ENCODE measurements at regions not wholly inside any gene's neighbourhood (a gene's known extent, or its start where the extent isn't known, plus 50 kb on each side); places are given as distances from the start of the nearest gene placed in this dataset.

DNA sequence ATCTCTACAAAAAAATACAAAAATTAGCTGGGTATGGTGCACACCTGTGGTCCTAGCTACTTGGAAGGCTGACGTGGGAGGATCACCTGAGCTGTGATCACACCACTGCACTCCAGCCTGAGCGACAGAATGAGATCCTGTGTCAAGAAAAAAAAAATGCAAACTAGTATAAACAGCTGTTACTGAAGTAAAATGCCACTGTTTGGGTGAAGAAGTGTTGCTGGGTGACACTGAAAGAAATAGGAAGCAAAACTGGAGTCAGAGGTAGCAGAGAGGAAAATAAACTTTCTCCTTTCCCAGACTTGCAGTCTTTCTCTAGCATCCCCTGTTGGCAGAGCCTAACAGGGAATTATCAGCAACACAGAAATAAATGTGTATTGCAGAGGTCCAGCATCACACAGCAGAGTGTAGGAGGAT lies 241.2 kb upstream of the PREP start:
- no peak for FAIRE-seq

DNA sequence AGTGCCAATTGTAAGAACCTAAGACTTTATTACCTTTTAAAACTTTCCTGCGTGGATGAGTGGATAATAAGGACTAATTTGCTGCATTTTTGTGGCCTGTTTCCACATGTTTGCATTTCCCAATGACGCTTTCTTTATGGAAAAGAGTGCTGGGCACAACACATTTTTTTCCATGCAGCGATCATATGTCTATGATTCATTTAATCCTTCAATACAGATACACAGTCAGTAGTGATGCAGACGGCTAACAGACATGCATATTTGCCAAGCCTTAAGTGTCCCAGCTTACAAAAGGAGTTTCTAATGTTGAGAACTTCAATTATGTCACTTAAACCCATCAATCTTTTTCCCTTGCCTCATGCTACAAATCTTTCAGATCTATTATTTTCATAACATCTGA lies 239.8 kb upstream of the PREP start:
- no peak for FAIRE-seq

DNA sequence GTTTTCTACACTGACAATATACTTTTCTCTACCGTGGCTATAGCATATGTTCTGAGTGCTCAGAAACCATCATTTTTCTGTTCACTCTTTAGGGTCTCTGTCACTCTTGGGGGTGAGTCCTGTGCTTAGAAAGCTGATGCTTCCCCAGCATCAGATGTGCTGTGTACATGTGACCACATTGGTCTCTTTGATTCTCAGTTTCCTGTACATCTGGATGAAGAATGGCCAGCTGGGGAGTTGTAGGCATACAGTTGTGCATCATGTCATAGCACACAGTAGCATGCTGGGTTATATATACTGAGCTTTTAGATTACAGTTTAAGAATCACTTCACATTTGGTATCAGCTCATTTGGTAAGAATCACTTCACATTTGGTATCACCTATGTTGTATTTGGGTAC lies 238.6 kb upstream of the PREP start:
- no peak for FAIRE-seq

DNA sequence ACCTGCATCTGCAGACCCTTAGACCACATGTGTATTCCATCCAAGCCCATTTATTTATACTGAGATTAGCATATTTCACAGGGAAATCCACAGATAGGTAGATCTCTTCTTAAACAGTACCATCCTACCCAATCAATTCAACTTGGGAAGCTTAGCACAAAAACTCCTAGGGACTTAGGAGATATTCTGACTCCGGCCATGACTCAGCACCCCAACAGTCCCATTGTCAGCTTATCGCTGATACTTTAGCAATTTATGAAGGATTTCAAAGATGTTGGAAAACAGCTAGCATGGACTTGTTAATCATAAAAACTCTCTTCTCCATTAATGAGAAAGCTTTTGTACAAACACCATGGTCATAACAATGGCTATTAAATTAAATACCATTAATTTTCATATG lies 236.2 kb upstream of the PREP start:
- FAIRE-seq = no peak

DNA sequence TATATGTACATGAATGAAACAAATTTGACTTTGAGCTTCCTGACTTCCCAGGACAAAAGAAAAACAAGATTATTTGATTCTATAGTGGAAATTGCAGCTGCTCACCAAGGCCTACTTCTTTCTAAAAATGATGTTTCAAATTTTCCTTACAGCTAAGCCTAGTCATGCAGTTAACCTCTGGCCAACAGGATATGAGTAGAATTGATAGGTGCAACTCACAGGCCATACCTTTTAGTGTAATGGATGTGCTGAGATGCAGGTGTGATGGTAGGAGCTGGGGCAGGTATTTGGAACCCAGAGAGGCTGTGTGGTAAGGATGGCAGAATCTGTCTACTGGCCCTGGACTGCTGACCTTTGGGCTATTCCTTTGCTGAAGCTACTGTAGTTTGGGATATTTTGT lies 230.9 kb upstream of the PREP start:
- no peak for FAIRE-seq

DNA sequence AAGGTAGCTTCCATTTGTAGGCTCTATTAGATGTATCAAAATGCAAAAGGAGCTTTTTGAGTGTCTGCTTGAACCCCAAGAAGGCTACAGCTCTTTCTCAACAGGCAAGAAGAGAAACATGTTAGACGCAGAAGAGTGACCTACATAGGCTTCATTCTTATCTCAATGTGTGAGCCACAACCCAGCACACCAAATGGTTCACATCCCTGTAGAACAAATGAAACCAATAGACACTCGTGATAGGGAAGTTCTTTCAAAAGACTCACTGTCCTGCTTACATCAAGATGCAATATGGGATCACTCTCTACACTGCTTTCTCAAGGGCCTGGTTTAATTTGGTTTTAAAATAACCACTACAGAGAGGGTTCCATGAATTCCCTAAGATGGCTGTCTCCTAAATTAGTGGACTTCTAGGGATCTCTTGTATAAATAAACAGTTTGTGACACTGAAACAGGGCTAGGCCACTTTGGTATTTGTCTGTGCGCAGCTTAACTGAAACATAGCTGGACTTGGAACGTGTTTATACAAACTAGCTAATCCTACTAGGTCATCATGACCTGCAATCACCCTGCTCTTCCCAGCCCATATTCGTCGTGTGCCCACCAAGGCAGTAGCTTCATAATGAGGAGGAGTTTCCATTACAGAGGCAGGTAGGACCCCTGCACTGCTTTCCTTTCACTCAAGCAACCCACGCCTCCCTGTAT lies 225.4 kb upstream of the PREP start:
- FAIRE-seq = peak; percentile 64

DNA sequence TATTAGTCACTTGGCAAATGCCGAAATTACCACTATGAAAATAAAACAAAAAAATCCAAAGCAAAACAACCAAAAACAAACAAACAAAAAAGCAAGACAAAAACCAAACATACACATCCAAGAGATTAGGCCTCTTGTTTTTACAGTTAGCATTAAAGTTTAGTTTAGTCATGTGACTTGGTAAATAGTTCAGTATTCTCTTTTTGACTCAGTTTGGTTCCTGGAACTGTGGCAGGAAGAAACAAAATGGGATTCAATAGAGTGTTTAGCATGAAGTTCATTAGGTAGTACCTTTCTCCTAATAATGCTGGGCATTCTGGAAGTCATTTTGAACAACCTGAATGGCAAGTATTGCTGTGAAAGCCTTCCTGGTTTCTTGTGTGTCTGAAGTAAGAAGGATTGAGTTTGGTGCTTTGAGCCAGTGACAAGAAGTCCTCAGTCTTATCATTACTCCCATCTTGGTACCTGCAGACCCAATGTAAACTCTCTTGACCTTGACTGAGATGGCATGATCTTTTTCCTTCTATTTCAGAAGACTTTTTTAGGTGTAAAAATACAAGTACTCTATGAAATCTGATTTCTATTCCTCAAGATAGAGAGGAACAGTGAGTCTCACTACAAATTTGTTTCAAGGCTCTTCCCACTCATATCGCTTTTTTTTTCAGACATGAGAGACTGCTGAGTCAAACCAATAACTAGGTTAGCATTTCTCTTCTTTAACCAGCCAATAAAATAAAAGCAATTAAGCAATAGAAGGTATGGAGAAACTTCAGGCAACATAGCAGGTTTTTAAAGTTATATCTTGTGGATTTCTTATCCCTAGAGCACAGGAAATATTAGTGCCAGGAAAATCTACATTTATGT lies 223.6 kb upstream of the PREP start:
- peak; percentile 92 for FAIRE-seq

DNA sequence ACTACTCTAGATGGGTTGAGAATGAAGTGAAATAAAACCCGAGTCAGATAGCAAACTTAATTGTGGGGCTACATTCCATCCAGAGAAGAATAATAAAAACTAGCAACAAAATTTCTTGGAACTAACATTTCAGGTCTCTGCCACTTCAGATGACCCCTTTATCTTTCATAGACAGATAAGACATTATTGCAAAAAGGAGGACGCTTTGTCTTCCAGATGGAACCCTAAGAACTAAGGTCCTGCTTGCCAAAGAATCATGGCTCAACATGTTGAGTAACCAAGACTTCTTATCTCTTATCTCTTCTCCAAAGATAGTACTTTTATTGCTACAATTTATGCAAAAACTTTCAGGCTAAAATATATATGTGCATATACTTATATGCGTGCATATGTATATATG lies 221.1 kb upstream of the PREP start:
- no peak for FAIRE-seq

DNA sequence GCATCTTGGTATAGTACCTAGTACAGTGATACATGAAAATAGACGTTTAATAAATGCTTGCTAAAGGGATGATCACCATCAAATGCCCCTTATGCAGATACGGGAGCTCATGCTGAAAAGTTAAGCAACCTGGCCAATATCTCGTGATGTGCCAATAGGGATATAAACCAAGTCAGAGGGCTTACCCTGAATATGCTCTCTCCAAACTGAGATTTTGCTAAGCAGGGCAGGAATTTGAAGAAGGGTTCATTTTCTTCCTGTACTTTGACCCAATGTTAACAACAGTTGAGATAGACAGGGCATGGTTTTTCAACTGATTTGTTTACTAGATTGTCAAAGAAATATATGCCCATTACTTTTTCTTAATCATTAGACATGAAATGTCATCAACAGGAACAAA lies 219.3 kb upstream of the PREP start:
- no peak for FAIRE-seq

DNA sequence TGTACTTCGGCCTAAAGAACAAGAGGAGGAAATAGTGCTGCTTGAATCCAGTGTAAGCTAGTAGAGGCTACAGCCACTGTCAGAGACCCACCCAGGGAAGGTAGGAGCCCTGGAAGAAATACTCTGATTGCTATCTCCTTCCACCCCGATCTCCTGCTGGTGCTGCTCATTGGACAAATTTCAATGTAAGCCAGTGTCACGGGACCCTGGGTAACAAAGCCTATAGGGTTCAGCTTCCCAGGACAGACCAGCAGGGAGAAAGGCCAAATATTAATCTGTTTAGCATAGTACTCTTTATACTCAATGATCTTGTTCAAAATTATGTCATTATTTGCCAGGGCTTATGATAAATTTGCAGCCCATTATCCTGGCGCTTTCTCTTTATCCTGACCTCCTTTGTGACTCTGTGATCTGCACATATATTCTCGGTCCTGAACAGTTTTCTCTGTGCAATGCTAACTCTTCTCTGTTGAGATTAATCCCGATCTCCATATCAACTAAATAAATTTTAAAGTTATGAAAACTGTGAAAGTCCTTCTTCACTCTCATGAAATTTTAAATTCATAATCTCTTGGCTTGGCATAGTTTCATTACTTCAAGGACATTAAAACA lies 218.8 kb upstream of the PREP start:
- FAIRE-seq = no peak

DNA sequence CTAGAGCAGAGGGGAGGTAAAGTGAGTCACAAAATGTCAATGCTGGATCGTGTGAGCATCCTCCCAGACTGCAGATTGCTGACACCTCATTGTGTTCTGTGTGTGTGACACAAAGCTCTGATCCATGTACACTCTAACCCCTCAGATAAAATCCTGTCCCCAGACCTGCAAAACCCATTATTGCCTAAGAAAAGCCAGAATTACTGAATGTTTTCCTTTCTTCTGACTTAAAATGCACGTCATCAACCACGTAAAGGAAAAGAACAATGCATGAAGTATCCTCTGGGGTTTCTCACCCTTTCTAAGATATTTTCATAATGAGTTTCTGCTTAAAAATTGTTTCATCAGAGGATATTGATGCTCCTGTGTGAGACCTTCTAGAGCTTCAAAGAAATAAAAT lies 218.0 kb upstream of the PREP start:
- FAIRE-seq = peak; percentile 43

DNA sequence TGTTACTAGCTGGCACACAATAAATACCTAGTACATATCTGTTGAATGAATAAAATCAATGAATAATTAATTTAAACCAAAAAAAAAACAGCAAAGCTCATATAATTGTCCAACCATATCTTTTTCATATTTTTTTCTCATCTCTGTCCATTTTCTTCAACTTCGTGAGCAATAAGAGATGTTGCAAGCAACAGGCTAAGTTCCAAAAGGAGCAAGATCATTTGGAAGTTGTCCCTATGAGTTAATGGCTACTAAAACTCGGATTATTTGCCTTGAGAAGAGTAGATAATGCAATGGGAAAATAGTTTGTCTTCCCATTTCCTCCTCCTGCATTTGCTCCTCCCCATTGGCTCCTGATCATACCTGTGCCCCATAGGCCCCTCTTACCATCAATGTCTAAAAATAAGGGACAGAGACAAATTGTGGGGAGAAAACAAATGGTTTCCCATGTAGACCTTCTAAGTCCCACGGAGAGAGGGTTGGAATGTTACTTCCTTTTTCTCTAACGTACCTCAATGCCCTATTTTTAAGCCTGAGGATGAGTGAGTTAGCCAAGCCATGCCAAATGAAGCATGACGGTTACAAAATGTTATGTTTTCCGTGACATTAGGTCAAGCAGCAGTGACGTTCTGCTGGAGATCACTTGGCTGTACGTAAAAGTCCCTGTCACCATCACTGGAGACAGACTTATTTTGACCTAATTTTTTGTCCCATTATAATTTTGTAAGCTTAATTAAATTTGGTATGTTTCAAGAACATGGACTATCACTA lies 217.3 kb upstream of the PREP start:
- FAIRE-seq = no peak

DNA sequence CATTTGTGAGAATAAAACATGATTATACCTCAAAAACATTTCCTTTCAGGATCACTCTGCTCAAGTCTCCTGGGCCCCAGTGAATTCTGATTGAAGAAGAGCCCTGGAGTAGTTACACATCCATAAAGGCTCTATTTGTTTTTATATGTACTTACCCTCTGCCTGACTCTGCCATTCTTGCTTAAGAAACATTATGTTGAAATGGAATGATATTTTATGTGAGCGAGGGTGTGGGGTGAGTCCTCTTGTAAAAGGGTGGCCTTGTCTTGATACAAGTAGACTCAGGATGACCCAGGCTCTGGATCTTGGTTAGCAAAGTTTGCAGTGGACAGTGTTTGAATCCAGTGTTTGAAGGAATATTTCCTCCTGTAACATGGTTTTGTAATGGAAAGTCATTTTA lies 215.4 kb upstream of the PREP start:
- FAIRE-seq = no peak

DNA sequence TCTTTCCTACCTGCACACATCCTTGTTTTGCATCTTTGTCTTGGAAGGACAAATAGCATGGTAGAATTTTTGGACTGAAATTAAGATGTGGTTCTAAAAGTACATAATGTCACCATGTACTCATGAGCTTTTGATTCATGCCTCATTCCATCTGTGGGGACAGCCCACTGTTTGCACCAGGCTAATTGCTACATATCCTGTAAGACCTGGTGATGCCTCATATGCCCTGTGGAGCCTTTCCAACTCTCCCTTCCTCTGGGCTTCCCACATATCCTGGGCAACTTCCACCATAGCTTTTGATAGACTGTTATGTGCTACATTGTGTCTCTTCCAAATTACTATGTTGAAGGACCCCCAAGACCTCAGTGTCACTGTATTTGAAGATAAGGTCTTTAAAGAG lies 213.6 kb upstream of the PREP start:
- no peak for FAIRE-seq

DNA sequence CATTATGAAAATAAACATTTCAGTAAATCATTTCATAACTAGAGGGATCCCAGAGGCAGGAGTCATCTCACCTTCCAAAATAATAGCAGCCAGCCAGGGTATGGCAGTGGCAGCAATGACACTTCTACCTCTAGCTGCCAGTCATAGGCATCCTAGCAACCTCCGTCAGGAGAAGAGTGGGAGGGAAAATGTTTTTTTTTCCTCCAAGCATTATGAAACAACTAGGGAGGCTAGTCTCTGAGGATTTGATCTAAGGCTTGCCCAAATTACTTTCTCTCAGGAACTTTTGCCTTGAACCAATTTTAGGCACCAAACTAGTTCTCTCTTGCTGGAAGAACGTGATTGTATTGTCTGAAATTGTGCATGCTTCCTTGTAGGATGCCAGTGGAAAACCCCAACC lies 208.7 kb upstream of the PREP start:
- FAIRE-seq = no peak

DNA sequence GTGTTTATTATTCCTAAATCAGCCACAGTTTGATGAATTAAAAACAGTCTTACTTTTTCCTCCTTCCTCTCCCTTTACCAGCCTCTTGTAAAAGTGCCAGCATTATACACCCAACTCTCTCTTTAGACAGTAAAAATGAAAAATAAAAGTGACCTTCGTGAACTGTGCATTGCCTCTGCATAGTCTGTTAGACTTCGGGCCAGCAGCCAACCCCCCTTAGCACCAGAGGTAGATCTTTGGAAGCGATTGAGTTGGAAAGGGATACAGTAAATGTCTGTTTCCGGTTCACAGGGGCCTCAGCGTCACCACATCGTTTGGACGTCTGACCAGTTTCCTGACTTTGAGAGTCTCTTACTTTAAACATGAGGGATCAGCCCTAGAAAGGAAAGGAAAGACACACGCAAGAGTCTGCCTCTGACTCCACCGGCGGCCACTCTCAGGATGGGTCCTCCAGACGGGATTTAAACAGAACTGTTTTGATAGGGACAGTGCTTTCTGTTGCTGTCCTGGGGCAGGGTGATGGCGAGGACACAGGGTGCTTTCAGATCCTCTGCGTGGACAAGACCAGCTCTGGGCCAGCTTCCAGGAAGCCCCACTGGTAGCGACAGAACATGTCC lies 206.6 kb upstream of the PREP start:
- no peak for FAIRE-seq

DNA sequence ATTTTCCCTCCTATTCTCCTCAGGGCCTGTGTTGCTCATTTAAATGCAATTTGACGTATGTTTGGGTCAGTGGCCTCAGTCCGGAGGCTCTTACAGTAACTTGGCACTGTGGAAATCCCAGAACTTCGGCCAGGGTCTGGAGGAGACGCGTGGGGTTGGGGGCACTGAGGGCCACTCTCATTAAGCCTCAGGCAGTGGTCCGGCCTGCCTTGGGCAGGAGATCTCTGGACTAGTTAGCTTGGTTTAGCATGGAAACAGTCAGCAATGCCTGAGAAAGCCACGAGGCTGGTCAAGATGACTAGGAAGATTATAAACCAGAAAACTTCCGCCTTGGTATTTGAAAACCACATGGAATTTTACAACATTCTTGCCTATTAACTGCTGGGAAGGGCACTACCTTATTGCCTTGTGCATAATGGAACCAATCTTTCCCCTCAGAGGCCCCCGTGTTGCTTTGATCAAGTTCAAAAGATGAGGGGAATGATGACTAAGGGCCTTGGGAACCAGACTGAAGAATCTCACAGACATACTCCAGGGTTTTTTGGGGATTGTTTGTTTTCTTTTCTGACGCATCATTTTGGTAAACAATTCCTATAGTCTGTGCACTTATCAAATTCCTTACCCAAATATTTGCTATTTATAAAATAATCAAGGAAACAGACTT lies 206.0 kb upstream of the PREP start:
- peak; percentile 91 for FAIRE-seq

DNA sequence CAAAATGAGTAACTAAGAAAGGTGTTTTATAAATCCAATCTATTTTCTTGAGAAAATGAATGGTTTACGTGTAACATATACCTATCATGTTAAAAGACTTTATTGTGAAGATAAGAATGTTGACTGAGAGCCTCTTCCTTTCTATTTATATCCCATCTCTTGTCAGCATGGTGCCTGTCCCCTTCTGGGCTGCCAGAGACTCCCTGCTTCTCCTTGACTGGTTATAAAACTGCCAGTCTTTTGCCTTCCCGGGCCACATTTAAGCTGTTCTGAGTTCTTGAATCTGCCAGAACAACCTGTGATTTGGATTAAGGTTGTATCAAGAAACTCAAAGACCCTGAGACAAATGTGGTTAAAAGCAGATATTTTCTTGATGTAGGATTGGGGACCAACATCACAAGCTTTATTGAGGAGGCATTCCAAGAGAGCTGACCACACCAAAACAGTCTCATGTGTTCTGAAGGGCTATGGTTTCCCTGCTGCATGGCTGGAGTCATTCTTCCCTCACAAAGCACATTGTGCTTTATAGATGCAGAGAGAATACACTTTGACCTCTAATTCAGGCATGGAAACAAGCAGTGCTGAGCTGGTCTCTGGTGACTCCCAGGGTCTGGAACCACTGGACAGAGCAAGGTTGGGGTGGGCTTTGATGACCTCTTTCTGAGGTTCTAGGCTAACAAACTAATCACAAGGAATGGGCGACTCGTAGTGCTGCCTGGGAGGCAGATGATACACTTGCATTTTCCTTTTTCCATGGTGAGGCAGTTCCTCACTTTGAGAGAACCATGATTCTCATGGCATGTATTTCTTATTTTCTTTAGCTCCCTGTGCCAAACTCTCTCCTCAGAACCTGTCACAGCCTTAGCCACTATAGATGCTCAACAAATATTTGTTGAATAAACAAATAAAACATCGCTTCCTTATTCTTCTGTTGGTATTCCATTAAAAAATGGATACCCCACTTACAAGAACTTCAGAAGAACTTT lies 205.0 kb upstream of the PREP start:
- no peak for FAIRE-seq

DNA sequence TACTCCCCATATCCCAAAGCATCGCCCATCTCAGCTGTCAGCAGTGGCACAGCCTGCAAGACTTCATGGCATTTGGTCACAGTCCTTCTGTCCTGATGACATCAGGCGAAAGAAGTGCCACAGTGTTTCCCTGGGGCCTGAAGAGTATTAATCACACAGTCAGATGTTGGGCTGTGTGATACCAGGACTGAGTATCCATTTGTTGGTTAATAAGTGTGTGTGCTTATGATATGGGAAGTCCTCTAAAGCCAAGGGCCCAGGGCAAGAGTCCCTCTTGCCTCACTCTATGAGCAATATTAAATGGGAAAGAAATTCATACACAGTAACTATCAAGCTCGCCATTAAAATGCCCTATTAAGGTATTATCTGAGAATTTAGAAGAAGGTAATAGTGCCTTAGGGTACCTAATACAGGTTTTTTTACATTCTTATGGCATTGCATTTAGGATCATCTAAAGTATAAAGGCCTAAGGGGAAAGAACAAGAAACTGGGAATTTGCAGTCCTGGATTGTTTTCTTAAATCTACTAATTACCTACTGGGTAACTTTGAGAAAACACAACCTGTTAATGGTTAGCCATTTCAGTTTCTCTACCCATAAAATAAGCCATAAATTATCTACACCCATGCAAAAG lies 204.1 kb upstream of the PREP start:
- no peak for FAIRE-seq

DNA sequence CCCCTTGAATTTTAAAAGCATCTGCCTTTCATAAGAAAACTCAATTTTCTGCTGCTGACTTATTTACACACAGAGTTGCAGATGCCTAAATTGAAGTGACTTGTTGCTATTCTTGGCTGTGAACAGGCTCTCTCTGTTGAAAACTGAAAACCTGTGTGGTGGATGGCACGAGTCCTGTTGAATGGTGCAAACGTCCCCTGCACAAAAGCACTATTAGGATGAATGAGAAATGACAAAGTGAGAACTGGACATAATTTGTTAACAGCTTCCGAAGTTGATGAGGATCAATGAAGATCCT lies 201.7 kb upstream of the PREP start:
- FAIRE-seq = no peak
